ENCODE measurements at regions not wholly inside any gene's neighbourhood (a gene's known extent, or its start where the extent isn't known, plus 50 kb on each side); places are given as distances from the start of the nearest gene placed in this dataset.
"Not testable (repeated sequence)": the region's sequence is repeated elsewhere in the genome, so short reads cannot be mapped to it uniquely, and the experiment has no call there.

DNA sequence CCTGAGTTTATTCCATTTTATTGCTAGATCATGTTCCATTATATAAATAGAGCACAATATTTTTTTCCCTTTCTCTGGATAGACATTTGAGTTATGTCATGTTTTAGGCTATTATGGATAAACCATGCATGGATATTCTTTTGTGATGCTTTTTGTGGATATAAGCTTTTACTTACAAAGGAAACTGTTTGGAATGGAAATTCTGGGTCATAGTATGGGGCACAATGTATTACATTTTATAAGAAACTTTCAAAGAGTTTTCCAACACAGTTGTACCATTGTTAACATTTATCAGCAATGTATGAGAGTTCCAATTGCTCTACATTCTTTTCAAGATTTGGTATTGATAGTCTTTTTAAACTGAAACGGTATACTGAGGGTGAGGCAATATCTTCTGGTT, 749.4 kb downstream of the SOCS6 start:
- DNase-seq = no peak

- no peak for DNase-seq
Observed at GRCh38 chr18:71036783-71037182, 747.9 kb downstream of the SOCS6 start.

DNA sequence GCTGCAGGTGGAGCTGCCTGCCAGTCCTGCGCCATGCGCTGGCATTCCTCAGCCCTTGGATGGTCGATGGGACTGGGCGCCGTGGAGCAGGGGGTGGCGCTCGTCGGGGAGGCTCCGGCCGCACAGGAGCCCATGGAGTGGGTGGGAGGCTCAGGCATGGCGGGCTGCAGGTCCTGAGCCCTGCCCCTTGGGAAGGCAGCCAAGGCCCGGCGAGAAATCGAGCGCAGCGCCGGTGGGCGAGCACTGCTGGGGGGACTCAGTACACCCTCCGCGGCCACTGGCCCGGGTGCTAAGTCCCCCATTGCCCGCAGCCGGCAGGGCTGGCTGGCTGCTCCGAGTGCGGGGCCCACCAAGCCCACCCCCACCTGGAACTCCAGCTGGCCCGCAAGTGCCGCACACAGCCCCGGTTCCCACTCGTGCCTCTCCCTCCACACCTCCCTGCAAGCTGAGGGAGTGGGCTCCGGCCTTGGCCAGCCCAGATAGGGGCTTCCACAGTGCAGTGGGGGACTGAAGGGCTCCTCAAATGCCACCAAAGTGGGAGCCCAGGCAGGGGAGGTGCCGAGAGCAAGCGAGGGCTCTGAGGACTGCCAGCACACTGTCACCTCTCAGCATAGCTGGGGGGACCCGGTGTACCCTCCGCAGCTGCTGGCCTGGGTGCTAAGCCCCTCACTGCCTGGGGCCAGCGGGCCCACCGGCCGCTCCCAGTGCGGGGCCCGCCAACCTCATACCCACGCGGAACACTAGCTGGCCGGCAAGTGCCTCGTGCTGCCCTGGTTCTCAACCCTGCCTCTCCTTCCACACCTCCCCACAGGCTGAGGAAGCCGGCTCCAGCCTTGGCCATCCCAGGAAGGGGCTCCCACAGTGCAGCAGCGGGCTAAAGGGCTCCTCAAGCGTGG, 742.7 kb downstream of the SOCS6 start:
- not testable (repeated sequence) for DNase-seq

DNA sequence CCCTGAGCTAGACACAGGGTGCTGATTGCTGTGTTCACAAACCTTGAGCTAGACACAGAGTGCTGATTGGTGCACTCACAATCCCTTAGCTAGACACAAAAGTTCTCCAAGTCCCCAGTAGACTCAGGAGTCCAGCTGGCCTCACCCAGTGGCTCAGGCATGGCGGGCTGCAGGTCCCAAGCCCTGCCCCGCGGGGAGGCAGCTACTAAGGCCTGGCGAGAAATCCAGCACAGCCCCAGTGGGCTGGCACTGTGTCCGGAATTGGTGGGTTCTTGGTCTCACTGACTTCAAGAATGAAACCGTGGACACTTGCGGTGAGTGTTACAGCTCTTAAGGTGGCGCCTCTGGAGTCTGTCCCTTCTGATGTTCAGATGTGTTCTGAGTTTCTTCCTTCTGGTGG, 741.2 kb downstream of the SOCS6 start:
- DNase-seq = not testable (repeated sequence)

DNA sequence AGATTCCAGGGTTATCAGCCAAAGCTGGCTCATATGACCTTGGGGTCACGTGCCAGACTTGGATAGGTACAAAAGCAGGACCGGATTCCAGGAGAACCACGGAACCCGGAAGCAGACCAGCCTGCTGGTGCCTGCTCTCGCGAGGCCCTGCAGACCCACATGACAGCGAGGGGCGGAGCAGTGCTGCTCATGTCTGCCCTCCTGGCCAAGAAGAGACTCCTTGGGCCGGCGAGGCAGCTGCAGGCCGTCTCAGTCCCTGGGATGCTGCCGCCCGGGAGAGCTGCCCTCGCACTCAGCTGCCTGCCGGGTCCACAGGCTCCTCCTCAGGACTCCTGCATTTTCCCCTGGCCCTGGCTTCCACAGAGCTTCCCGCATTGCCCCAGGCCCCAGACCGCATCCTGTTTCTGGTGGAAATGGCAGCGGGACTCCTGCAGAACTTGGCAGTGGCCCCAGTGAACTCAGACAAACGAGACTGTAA, 739.5 kb downstream of the SOCS6 start:
- no peak for DNase-seq

- no peak for DNase-seq
Observed at GRCh38 chr18:71027531-71027930, 738.7 kb downstream of the SOCS6 start.

DNA sequence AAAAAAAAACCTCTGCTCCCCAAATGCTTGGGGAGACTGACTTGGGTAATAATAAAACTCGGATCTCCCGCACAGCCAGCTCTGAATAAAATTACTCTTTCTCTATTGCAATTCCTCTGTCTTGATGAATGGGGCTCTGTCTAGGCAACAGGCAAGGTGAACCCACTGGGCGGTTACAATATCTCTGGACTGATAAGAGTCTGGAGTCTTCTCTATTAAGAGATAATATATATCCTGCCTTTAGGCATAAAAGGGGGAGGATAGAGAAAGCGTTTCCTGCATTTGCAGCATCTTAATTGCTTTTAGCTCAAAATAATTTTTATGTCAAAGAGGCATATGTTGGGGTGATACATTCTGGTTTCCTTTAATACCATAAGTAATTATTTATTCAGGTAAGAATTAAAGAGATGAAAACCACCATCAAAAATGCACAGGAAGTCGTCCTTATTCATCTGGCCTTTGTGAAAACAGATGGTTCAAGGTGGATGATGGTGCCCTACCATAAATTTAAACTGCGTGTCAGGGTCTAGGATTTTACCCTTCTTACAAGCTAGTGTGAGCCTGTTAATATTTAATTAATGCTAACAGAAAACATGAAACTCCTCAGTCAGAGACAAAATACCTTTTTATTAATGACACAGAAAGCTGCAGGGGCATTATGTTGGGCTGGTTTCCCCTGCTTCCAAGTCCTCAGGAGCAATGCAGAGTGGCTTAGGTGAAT, 736.8 kb downstream of the SOCS6 start:
- DNase-seq = no peak

DNA sequence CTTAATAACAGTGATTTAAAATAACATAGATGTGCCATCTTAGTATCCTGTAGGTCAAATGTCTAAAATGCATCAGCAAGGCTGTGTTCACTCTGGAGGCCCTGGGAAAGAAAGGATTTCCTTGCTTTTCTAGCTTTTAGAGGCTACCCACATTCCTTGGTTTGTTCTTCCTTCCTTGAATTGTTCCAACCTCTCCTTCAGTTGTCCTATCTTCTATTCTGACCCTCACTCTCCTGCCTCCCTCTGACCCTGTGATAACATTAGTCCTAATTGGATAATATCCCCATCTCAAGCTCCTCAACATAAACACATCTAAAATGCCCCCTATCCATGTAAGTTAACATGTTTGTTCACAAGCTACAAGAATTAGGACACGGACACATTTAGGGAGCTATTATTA, 733.5 kb downstream of the SOCS6 start:
- DNase-seq = no peak

- DNase-seq = no peak
Observed at GRCh38 chr18:71021030-71021362, 732.2 kb downstream of the SOCS6 start.

DNA sequence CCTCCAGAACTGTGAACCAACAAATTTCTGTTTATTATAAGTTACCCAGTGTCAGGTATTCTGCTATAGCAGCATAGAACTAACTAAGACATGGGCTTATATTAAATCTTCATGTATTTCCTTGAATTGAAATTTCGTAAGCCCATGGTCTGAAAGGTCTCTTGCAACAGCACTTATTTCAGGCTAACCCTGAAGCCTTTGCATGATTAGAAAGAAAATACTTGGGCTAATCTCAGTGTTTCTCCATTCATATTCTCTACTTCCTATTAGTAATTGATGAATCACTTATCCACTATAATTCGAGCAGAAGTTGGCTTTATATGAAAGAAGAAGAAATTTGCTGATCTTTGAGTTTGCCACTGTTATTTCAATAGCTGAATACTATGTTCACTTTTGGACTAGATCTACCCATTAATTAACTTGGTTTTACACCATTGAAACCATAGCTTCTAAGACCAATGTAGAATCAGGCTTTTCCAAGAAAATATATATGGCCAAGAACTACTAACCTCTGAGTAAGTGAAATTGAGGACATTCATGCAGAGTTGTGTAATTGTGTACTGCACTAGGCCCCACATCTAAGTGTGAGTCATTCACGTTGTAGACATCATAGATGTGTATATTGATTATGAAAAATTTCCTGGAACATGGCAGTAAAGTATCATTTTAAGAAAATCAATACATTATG, 731.6 kb downstream of the SOCS6 start:
- DNase-seq = no peak

- no peak for DNase-seq
Observed at GRCh38 chr18:71018816-71019215, 730.0 kb downstream of the SOCS6 start.

- no peak for DNase-seq
Observed at GRCh38 chr18:71012789-71013188, 723.9 kb downstream of the SOCS6 start.

- DNase-seq = no peak
Observed at GRCh38 chr18:71011389-71011788, 722.5 kb downstream of the SOCS6 start.

GRCh38 chr18:71008257-71008656, 719.4 kb downstream of the SOCS6 start:
- DNase-seq = no peak

DNA sequence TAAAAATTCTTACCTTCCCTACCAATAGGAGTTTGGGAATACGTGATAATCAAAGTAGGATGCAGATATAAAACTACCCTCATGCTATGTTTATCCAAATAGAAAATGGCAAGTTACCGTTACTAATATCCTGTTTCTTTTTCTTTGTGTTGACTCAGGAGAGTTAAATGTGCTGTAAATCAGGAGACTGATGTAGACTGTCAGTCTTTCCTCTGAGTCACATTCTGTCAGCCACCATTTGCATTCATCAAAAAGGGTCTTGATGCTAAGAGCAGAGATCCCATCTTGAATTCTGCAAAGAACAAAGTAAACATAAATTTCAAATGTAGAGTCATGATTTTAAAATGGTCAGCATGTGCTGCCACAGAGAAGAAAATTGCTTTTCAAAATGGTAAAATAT, 712.8 kb downstream of the SOCS6 start:
- no peak for DNase-seq

DNA sequence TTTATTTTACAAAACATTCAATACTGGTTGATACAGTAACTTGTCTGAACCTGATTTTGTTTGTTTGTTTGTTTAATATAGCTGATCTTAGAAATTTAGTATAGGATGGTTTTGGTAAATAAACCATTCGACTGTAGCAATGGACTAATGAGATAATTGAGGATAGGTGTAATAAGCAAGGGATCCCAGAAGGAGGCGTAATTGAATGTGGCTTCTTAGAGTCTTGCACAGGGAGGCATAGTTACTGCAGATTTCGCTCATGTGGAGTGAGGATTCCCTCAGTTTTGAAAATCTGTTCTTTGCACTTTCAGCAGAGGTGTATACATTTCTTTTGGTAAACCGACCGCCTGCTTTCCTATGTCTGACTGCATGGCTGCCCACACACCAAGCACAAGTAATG, 709.6 kb downstream of the SOCS6 start:
- DNase-seq = no peak

GRCh38 chr18:70994116-70994515, 705.3 kb downstream of the SOCS6 start:
- DNase-seq = no peak

DNA sequence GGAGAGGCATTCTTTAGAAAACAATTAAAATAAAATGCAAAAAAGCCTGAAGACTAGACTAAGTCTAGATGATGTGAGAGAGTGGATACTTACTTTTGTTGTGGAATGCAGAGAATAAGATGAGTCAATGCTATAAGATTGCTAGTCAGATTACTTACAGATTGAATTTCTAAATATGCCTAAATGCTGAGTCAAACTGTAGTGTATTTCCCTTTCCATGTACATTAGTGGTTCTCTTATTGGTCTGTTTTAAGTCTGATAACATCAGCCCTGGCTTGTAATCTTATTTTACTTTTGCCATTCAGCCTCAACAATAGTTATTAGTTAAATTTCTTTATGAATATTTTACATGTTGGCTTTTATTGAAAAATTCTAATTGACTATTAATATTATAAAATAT, 702.7 kb downstream of the SOCS6 start:
- DNase-seq = no peak

GRCh38 chr18:70985948-70986347, 697.1 kb downstream of the SOCS6 start:
- DNase-seq = no peak

GRCh38 chr18:70982292-70982691, 693.4 kb downstream of the SOCS6 start:
- no peak for DNase-seq

DNA sequence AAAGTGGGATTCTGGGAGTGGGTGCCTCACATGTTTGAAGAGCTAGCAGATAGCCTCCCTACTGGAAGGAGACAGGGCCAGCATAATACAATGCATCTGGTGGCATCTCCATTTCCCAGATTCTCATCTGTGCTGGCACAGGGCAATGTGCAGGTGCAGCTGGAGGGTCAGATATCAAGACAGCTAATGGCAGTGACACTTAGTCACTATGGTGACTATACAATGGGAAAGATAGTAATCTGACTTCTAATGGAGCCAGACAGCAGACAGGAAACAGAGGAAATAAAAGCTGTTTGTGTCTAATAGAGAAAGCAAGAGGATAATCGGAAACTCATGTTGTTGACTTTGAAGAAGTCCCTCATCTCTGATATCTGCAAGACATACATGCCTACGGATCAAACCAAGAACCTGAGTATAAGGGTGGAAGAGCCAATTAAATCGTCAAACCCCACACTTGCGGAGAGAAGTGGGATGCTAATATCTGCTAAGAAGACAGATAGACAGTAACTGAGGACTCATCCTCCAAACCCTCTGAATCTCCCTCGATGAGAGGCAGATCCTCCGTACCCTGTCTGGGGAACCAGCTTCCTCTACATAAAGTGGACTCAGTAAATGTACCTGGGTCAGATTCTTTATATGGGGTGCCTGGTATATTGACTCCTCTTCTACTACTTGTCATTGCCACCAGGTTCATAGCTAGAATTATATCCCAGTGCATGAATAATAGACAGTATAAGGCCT, 692.7 kb downstream of the SOCS6 start:
- DNase-seq = peak; percentile 84

DNA sequence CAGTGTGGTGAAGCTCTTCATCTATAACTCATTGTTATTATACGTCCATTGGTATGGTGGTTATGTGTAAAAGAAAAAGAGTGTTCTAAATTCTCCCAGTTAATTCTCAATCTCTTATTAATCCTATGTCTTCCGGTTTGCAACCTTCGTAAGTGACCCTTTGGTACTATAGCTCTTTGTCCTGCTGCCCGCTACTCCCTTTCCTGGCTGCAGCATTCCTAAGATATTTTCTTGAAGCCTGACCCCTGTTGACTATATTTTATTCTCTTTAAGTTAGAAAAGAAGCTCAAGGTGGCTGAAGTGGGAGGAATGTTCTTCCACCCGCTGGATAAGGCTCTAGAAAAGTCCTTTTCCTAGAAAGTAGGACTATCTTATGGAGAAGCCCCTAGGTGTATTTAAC, 684.8 kb downstream of the SOCS6 start:
- no peak for DNase-seq

- DNase-seq = no peak
Observed at GRCh38 chr18:70966419-70966818, 677.6 kb downstream of the SOCS6 start.
